ENCODE measurements at regions not wholly inside any gene's neighbourhood (a gene's known extent, or its start where the extent isn't known, plus 50 kb on each side); places are given as distances from the start of the nearest gene placed in this dataset.
A peak's percentile ranks its signal among the peaks of the same experiment; 100 is the strongest.

GRCh38 chr14:42671636-42672035, 1065.0 kb downstream of the LRFN5 start:
- no peak for DNase-seq

- DNase-seq: no peak
These were observed 1058.4 kb downstream of the LRFN5 start for GRCh38 chr14:42665083-42665482.

- no peak for DNase-seq
These were observed 1057.5 kb downstream of the LRFN5 start for GRCh38 chr14:42664190-42664589.

GRCh38 chr14:42654707-42655106, 1048.0 kb downstream of the LRFN5 start:
- no peak for DNase-seq

GRCh38 chr14:42642787-42643186, 1036.1 kb downstream of the LRFN5 start:
- DNase-seq: no peak

GRCh38 chr14:42633504-42634095, 1026.9 kb downstream of the LRFN5 start:
- DNase-seq: no peak

- no peak for DNase-seq
These were observed 1022.9 kb downstream of the LRFN5 start for GRCh38 chr14:42629553-42629952.

- no peak for DNase-seq
These were observed 1021.9 kb downstream of the LRFN5 start for GRCh38 chr14:42628602-42629001.

- DNase-seq: no peak
These were observed 1020.3 kb downstream of the LRFN5 start for GRCh38 chr14:42626986-42627385.

GRCh38 chr14:42624980-42625761, 1018.5 kb downstream of the LRFN5 start:
- DNase-seq: no peak

- DNase-seq: no peak
These were observed 1010.3 kb downstream of the LRFN5 start for GRCh38 chr14:42617005-42617404.

- DNase-seq: no peak
These were observed 1000.2 kb downstream of the LRFN5 start for GRCh38 chr14:42606839-42607238.

GRCh38 chr14:42602336-42602845, 995.7 kb downstream of the LRFN5 start:
- DNase-seq: no peak

GRCh38 chr14:42572032-42572431, 965.4 kb downstream of the LRFN5 start:
- DNase-seq: no peak

- DNase-seq: no peak
These were observed 962.6 kb downstream of the LRFN5 start for GRCh38 chr14:42569227-42569626.

- no peak for DNase-seq
These were observed 958.9 kb downstream of the LRFN5 start for GRCh38 chr14:42565556-42565955.

- peak; percentile 21 for DNase-seq
These were observed 956.6 kb downstream of the LRFN5 start for GRCh38 chr14:42563313-42563712.

GRCh38 chr14:42556551-42556950, 949.9 kb downstream of the LRFN5 start:
- no peak for DNase-seq

GRCh38 chr14:42555365-42555764, 948.7 kb downstream of the LRFN5 start:
- no peak for DNase-seq

GRCh38 chr14:42554091-42554490, 947.4 kb downstream of the LRFN5 start:
- DNase-seq: no peak

GRCh38 chr14:42550310-42550709, 943.6 kb downstream of the LRFN5 start:
- no peak for DNase-seq

GRCh38 chr14:42548349-42548748, 941.7 kb downstream of the LRFN5 start:
- DNase-seq: no peak

GRCh38 chr14:42545636-42546035, 939.0 kb downstream of the LRFN5 start:
- no peak for DNase-seq

- no peak for DNase-seq
These were observed 934.9 kb downstream of the LRFN5 start for GRCh38 chr14:42541535-42542001.
